HUES6 (cell line): ENCODE measurements at regions not wholly inside any gene's neighbourhood (a gene's known extent, or its start where the extent isn't known, plus 50 kb on each side); places are given as distances from the start of the nearest gene placed in this dataset.

Source experiments
- H3K27ac ChIP-seq: 2 replicates; pipeline ENCODE4 v1.7.0; 2013; ENCODE audit warnings: low read depth, mild to moderate bottlenecking, low read length, inconsistent platforms
- H3K27me3 ChIP-seq: 2 replicates; pipeline ENCODE4 v1.6.1; 2013; ENCODE audit warnings: low read length; ENCODE audit not compliant: control insufficient read depth, insufficient read depth
- H3K36me3 ChIP-seq: 2 replicates; pipeline ENCODE4 v1.6.1; 2013; ENCODE audit warnings: low read length; ENCODE audit not compliant: control insufficient read depth, insufficient read depth
- H3K4me1 ChIP-seq: 2 replicates; pipeline ENCODE4 v1.6.1; 2013; ENCODE audit warnings: low read length; ENCODE audit not compliant: control insufficient read depth, insufficient read depth
- H3K4me3 ChIP-seq: 2 replicates; pipeline ENCODE4 v1.5.1; 2013; ENCODE audit warnings: low read depth, low read length
- H3K9ac ChIP-seq: one replicate; pipeline ENCODE4 v1.6.1; 2013; ENCODE audit warnings: mild to moderate bottlenecking, low read length
- H3K9me3 ChIP-seq: 2 replicates; pipeline ENCODE4 v1.6.1; 2013; ENCODE audit warnings: low read depth, low read length; ENCODE audit not compliant: control insufficient read depth, insufficient read depth

DNA sequence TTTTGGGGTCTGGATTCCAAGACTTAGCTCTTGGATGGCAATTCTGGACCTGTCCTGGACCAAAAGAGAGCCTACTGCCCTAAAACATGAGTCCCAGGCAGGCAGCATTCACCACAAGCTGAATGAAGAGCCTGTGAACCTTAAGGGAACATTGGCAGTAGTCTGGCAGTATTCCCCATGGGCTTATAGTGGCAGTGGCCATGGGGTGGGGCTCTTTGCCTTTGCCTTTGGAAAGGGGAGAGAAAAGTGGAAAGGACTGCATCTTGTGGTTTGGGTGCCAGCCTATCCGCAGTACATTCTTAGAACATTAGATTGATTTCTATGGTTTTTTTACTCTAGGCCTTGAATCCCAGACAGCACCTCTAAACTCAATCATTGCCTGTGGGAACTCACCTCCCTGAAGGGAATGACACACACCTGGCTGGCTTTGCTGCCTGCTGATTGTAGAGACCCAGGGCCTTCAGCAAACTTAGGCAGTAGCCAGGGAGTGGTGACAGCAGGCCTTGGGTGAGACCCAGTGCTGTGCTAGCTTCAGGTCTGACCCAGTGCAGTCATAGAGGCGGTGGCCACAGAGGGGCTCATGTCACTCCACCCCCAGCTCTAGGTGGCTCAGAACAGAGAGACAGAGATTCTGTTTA is 216.3 kb downstream of the CETN3 start:
- H3K4me3 ChIP-seq: no peak overlapping the region
- H3K9me3 ChIP-seq: no peaks in the 10 kb centered on the region
- H3K36me3 ChIP-seq: no peaks in the 10 kb centered on the region
- H3K27ac ChIP-seq: no peak overlapping the region
- no peaks in the 10 kb centered on the region for H3K27me3 ChIP-seq
- H3K4me1 ChIP-seq: peaks cover 3% of the 10 kb centered on the region
- H3K9ac ChIP-seq: no peak overlapping the region

- Histone ChIP-seq H3K27ac (no peak overlapping the region), H3K27me3 (no peaks in the 10 kb centered on the region), H3K9me3 (no peaks in the 10 kb centered on the region), H3K4me3 (no peak overlapping the region), H3K4me1 (no peaks in the 10 kb centered on the region; the same call in 1 of the 2 replicates), H3K36me3 (no peaks in the 10 kb centered on the region), H3K9ac (no peak overlapping the region)
Observed at GRCh38 chr5:90191352-90192045, 218.1 kb downstream of the CETN3 start.

- H3K9me3 ChIP-seq: no peaks in the 10 kb centered on the region
- H3K36me3 ChIP-seq: no peaks in the 10 kb centered on the region
- H3K4me1 ChIP-seq: peaks cover 5% of the 10 kb centered on the region; the same call in 1 of the 2 replicates
- no peaks in the 10 kb centered on the region for H3K27me3 ChIP-seq
- H3K4me3 ChIP-seq: no peak overlapping the region
- H3K9ac ChIP-seq: no peak overlapping the region
- no peak overlapping the region for H3K27ac ChIP-seq
Observed at GRCh38 chr5:90185897-90186468, 223.6 kb downstream of the CETN3 start.

- Histone ChIP-seq H3K9me3 (no peaks in the 10 kb centered on the region), H3K27ac (no peak overlapping the region), H3K4me1 (peaks cover 5% of the 10 kb centered on the region; the same call in 1 of the 2 replicates), H3K9ac (no peak overlapping the region), H3K27me3 (no peaks in the 10 kb centered on the region), H3K36me3 (no peaks in the 10 kb centered on the region), H3K4me3 (no peak overlapping the region)
Observed at GRCh38 chr5:90184764-90185163, 224.8 kb downstream of the CETN3 start.

DNA sequence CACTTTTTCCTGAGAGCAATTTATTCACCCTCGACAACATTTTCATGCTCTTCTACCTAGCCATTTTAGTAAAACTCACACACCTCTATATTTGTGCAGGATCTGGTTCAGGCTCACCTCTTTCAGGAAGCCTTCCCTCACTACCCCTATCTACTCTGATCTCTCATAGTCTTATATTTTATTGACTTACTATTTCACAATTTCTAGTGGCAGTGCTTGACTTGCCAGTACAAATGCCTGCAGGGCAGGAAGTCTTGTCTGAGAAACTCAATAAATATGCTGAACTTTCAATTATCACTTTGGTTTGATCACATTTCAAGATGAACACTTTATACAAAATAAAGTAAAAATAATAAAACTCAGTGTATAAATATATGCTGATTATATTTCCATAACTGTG is 226.8 kb downstream of the CETN3 start:
- Histone ChIP-seq H3K9me3 (no peaks in the 10 kb centered on the region), H3K4me3 (no peak overlapping the region), H3K36me3 (no peaks in the 10 kb centered on the region), H3K4me1 (peaks cover 5% of the 10 kb centered on the region; the same call in 1 of the 2 replicates), H3K27me3 (no peaks in the 10 kb centered on the region), H3K27ac (no peak overlapping the region), H3K9ac (no peak overlapping the region)

- no peaks in the 10 kb centered on the region for H3K36me3 ChIP-seq
- no peaks in the 10 kb centered on the region for H3K9me3 ChIP-seq
- no peaks in the 10 kb centered on the region for H3K4me1 ChIP-seq
- H3K9ac ChIP-seq: no peak overlapping the region
- no peak overlapping the region for H3K4me3 ChIP-seq
- H3K27me3 ChIP-seq: no peaks in the 10 kb centered on the region
- no peak overlapping the region for H3K27ac ChIP-seq
Observed at GRCh38 chr5:90174236-90174635, 235.3 kb downstream of the CETN3 start.

- H3K27me3 ChIP-seq: no peaks in the 10 kb centered on the region
- no peaks in the 10 kb centered on the region for H3K36me3 ChIP-seq
- H3K4me1 ChIP-seq: no peaks in the 10 kb centered on the region
- H3K4me3 ChIP-seq: no peak overlapping the region
- no peak overlapping the region for H3K9ac ChIP-seq
- no peaks in the 10 kb centered on the region for H3K9me3 ChIP-seq
- H3K27ac ChIP-seq: no peak overlapping the region
Observed at GRCh38 chr5:90173299-90174030, 236.1 kb downstream of the CETN3 start.

DNA sequence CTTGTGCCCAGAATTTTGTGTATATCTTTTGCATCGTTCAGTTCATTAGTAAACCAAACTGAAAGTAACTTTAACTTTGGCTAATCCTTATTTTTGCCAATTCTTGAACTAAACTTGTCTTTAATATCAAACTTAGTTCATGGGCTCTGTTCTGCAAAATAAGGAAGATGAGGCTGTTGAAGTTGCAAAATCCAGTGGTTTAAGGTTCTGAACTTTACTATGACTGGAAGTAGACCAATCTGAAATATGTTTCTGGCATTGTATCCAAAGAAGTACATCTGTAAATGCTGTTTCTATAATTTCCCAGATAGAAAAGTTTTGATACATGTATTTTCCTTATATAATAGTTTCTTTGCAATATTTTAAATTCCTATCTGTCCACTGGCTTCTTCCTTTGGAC is 238.1 kb downstream of the CETN3 start:
- H3K36me3 ChIP-seq: no peaks in the 10 kb centered on the region
- no peaks in the 10 kb centered on the region for H3K4me1 ChIP-seq
- no peaks in the 10 kb centered on the region for H3K9me3 ChIP-seq
- no peak overlapping the region for H3K4me3 ChIP-seq
- no peak overlapping the region for H3K9ac ChIP-seq
- H3K27ac ChIP-seq: no peak overlapping the region
- no peaks in the 10 kb centered on the region for H3K27me3 ChIP-seq

GRCh38 chr5:90170261-90170660 is 239.3 kb downstream of the CETN3 start:
- Histone ChIP-seq H3K27me3 (no peaks in the 10 kb centered on the region), H3K9ac (no peak overlapping the region), H3K36me3 (no peaks in the 10 kb centered on the region), H3K4me3 (no peak overlapping the region), H3K9me3 (no peaks in the 10 kb centered on the region), H3K4me1 (no peaks in the 10 kb centered on the region), H3K27ac (no peak overlapping the region)

DNA sequence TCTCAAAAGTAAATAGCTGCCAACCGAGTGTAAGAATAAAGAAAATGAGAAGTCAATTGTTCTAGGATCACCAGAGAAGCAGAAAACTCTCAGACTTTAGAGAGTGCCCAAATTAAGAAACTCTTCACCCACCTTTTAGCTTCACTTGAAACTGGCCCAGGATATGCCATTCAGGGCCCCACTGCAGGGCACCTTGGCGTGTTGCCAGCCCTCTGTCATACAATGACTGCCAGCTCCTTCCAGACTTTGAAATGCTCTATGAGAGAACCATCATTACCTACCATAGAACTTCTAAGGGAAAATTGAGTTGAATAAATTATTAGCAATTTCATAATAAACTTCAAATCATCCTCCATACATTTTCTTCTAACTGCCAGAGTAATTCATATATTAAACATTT is 240.5 kb downstream of the CETN3 start:
- H3K4me1 ChIP-seq: peaks cover 1% of the 10 kb centered on the region; the same call in 1 of the 2 replicates
- no peaks in the 10 kb centered on the region for H3K27me3 ChIP-seq
- H3K9ac ChIP-seq: no peak overlapping the region
- no peaks in the 10 kb centered on the region for H3K9me3 ChIP-seq
- no peak overlapping the region for H3K4me3 ChIP-seq
- no peaks in the 10 kb centered on the region for H3K36me3 ChIP-seq
- no peak overlapping the region for H3K27ac ChIP-seq

- H3K4me3 ChIP-seq: no peak overlapping the region
- no peaks in the 10 kb centered on the region for H3K27me3 ChIP-seq
Observed at GRCh38 chr5:90168399-90168798, 241.2 kb downstream of the CETN3 start.

More at GRCh38 chr5:90168399-90168798, 241.2 kb downstream of the CETN3 start:
- Histone ChIP-seq H3K36me3 (no peaks in the 10 kb centered on the region), H3K9ac (no peak overlapping the region), H3K27ac (no peak overlapping the region), H3K9me3 (no peaks in the 10 kb centered on the region), H3K4me1 (peaks cover 8% of the 10 kb centered on the region; the same call in 1 of the 2 replicates)
